Activated naive CD8-positive, alpha-beta T cell treated with anti-CD3 and anti-CD28 coated beads, Interleukin-2, amount 10 ng/mL, durations not matched to agents 7 days and 5 days (primary cell): ENCODE measurements at regions not wholly inside any gene's neighbourhood (a gene's known extent, or its start where the extent isn't known, plus 50 kb on each side); places are given as distances from the start of the nearest gene placed in this dataset.

Experiments
- ATAC-seq: fragments of 150-1000 bp; cut with Tn5 transposase; one replicate; pipeline ENCODE4 v1.10.0; 2021; ENCODE audit warnings: low read depth, moderate library complexity
- POLR2A ChIA-PET: fragments of 350-600 bp; sonication (Branson Sonifier 250); formaldehyde crosslinking; loops from one replicate; lab custom pipeline; 2021; ENCODE audit warnings: antibody characterized with exemption; lab: Charles Lee
- DNase-seq: peaks from one replicate; pipeline ENCODE4 v3.0.0; 2021
- H3K27ac Mint-ChIP-seq: one replicate; pipeline ENCODE4 v1.8.0; 2022; ENCODE audit warnings: mild to moderate bottlenecking, mixed read lengths
- H3K27me3 Mint-ChIP-seq: one replicate; pipeline ENCODE4 v1.8.0; 2022; ENCODE audit warnings: mild to moderate bottlenecking, moderate library complexity, mixed read lengths
- H3K36me3 Mint-ChIP-seq: one replicate; pipeline ENCODE4 v1.8.0; 2021; ENCODE audit warnings: mild to moderate bottlenecking, mixed read lengths
- H3K4me1 Mint-ChIP-seq: one replicate; pipeline ENCODE4 v1.8.0; 2021; ENCODE audit warnings: mixed read lengths
- H3K4me3 Mint-ChIP-seq: one replicate; pipeline ENCODE4 v1.8.0; 2022; ENCODE audit warnings: mild to moderate bottlenecking, moderate library complexity, mixed read lengths
- H3K9me3 Mint-ChIP-seq: one replicate; pipeline ENCODE4 v1.8.0; 2021; ENCODE audit warnings: mixed read lengths

DNA sequence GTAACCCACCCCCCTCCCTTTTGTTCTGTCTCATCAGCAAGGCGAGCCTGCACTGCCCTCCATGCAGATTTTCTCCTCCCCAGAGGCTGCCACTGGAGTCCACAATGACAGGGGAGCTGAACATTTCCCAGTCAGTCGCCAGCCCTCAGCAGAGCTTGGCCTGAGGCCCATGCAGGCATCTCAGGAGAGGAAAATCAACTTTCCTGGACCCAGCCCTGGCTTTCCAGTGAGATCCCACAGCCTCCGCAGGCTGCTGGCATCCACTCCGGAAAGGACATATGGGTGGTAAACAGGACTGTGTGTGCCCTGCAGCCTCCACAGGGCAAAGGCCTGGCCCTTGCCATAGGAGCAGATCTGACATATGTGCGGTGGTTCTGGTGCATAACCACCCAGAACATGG, 253.8 kb downstream of the TNS1 start:
- POLR2A ChIA-PET = no interaction called here
- no peaks in the 10 kb centered on the region for H3K27me3 Mint-ChIP-seq
- H3K27ac Mint-ChIP-seq = no peak overlapping the region
- no peaks in the 10 kb centered on the region for H3K9me3 Mint-ChIP-seq
- peaks cover 2% of the 10 kb centered on the region for H3K36me3 Mint-ChIP-seq
- H3K4me3 Mint-ChIP-seq = no peak overlapping the region
- ATAC-seq (no peak), DNase-seq (no peak)
- H3K4me1 Mint-ChIP-seq = no peaks in the 10 kb centered on the region

- Mint-ChIP-seq H3K27me3 (no peaks in the 10 kb centered on the region), H3K27ac (no peak overlapping the region), H3K4me3 (no peak overlapping the region), H3K9me3 (no peaks in the 10 kb centered on the region), H3K4me1 (peaks cover 2% of the 10 kb centered on the region), H3K36me3 (peaks cover 4% of the 10 kb centered on the region)
- DNase-seq (no peak), ATAC-seq (no peak)
- POLR2A ChIA-PET = no interaction called here
Observed at GRCh38 chr2:217746808-217747207, 256.0 kb downstream of the TNS1 start.

- H3K4me1 Mint-ChIP-seq = peaks cover 2% of the 10 kb centered on the region
- no peaks in the 10 kb centered on the region for H3K9me3 Mint-ChIP-seq
- DNase-seq (no peak), ATAC-seq (no peak)
- no peak overlapping the region for H3K27ac Mint-ChIP-seq
- H3K4me3 Mint-ChIP-seq = no peak overlapping the region
- peaks cover 4% of the 10 kb centered on the region for H3K36me3 Mint-ChIP-seq
- POLR2A ChIA-PET = no interaction called here
- H3K27me3 Mint-ChIP-seq = peaks cover 2% of the 10 kb centered on the region
Observed at GRCh38 chr2:217743966-217744761, 258.6 kb downstream of the TNS1 start.

GRCh38 chr2:217743407-217743806, 259.4 kb downstream of the TNS1 start:
- POLR2A ChIA-PET = no interaction called here
- DNase-seq = no peak
- H3K27me3 Mint-ChIP-seq = peaks cover 2% of the 10 kb centered on the region
- peaks cover 2% of the 10 kb centered on the region for H3K4me1 Mint-ChIP-seq
- no peak overlapping the region for H3K27ac Mint-ChIP-seq
- H3K4me3 Mint-ChIP-seq = no peak overlapping the region
- no peaks in the 10 kb centered on the region for H3K9me3 Mint-ChIP-seq
- H3K36me3 Mint-ChIP-seq = peaks cover 4% of the 10 kb centered on the region
- ATAC-seq = no peak

DNA sequence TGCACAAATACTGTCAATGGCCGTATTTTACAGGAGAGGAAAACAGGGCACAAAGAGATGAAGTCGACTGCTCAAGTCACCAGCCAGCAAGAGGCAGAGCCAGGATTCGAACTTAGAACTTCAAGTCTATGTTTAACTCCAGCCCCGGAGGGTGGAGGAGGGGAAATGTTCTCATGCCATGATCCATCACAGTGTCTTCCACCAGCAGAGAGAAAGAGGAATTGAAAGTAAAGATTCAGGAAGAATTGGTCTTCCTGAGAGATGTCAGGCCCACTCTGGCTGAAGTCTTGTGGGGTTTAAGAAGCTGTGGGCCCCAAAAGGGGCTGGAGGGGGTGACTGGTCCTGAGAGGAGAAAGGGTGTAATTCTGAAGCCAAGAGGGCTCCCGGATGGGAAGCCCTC, 260.0 kb downstream of the TNS1 start:
- Mint-ChIP-seq H3K4me1 (peaks cover 2% of the 10 kb centered on the region), H3K4me3 (no peak overlapping the region), H3K27ac (no peak overlapping the region), H3K27me3 (peaks cover 2% of the 10 kb centered on the region), H3K9me3 (no peaks in the 10 kb centered on the region), H3K36me3 (peaks cover 4% of the 10 kb centered on the region)
- DNase-seq = no peak
- POLR2A ChIA-PET = no interaction called here
- ATAC-seq = no peak

GRCh38 chr2:217742276-217742675, 260.5 kb downstream of the TNS1 start:
- peaks cover 3% of the 10 kb centered on the region for H3K4me1 Mint-ChIP-seq
- peaks cover 4% of the 10 kb centered on the region for H3K36me3 Mint-ChIP-seq
- POLR2A ChIA-PET = no interaction called here
- no peak for ATAC-seq
- peaks cover 2% of the 10 kb centered on the region for H3K27me3 Mint-ChIP-seq
- no peaks in the 10 kb centered on the region for H3K9me3 Mint-ChIP-seq
- no peak overlapping the region for H3K27ac Mint-ChIP-seq
- DNase-seq = no peak
- no peak overlapping the region for H3K4me3 Mint-ChIP-seq

- POLR2A ChIA-PET = no interaction called here
- Mint-ChIP-seq H3K36me3 (peaks cover 4% of the 10 kb centered on the region), H3K9me3 (no peaks in the 10 kb centered on the region), H3K4me1 (peaks cover 6% of the 10 kb centered on the region), H3K27ac (no peak overlapping the region), H3K27me3 (peaks cover 2% of the 10 kb centered on the region), H3K4me3 (no peak overlapping the region)
- ATAC-seq (no peak), DNase-seq (no peak)
Observed at GRCh38 chr2:217741381-217741955, 261.3 kb downstream of the TNS1 start.

- peaks cover 4% of the 10 kb centered on the region for H3K36me3 Mint-ChIP-seq
Observed at GRCh38 chr2:217740756-217741155, 262.0 kb downstream of the TNS1 start.

GRCh38 chr2:217740178-217740577, 262.6 kb downstream of the TNS1 start:
- POLR2A ChIA-PET = no interaction called here
- Mint-ChIP-seq H3K36me3 (peaks cover 4% of the 10 kb centered on the region), H3K27ac (no peak overlapping the region), H3K4me1 (peaks cover 10% of the 10 kb centered on the region), H3K4me3 (no peak overlapping the region), H3K27me3 (peaks cover 2% of the 10 kb centered on the region), H3K9me3 (no peaks in the 10 kb centered on the region)
- no peak for ATAC-seq
- no peak for DNase-seq

More at GRCh38 chr2:217740756-217741155, 262.0 kb downstream of the TNS1 start:
- ATAC-seq (no peak), DNase-seq (no peak)
- Mint-ChIP-seq H3K4me3 (no peak overlapping the region), H3K27ac (no peak overlapping the region), H3K9me3 (no peaks in the 10 kb centered on the region), H3K4me1 (peaks cover 6% of the 10 kb centered on the region), H3K27me3 (peaks cover 2% of the 10 kb centered on the region)
- POLR2A ChIA-PET = no interaction called here

GRCh38 chr2:217739741-217740140, 263.1 kb downstream of the TNS1 start:
- POLR2A ChIA-PET = no interaction called here
- Mint-ChIP-seq H3K27me3 (peaks cover 2% of the 10 kb centered on the region), H3K27ac (no peak overlapping the region), H3K36me3 (peaks cover 4% of the 10 kb centered on the region), H3K4me1 (peaks cover 14% of the 10 kb centered on the region), H3K9me3 (no peaks in the 10 kb centered on the region), H3K4me3 (no peak overlapping the region)
- ATAC-seq (no peak), DNase-seq (no peak)

- Mint-ChIP-seq H3K4me3 (no peak overlapping the region), H3K4me1 (peaks cover 19% of the 10 kb centered on the region), H3K9me3 (no peaks in the 10 kb centered on the region), H3K27ac (no peak overlapping the region), H3K36me3 (peaks cover 5% of the 10 kb centered on the region), H3K27me3 (peaks cover 2% of the 10 kb centered on the region)
- POLR2A ChIA-PET = no interaction called here
- DNase-seq (no peak), ATAC-seq (no peak)
Observed at GRCh38 chr2:217738061-217738460, 264.7 kb downstream of the TNS1 start.

DNA sequence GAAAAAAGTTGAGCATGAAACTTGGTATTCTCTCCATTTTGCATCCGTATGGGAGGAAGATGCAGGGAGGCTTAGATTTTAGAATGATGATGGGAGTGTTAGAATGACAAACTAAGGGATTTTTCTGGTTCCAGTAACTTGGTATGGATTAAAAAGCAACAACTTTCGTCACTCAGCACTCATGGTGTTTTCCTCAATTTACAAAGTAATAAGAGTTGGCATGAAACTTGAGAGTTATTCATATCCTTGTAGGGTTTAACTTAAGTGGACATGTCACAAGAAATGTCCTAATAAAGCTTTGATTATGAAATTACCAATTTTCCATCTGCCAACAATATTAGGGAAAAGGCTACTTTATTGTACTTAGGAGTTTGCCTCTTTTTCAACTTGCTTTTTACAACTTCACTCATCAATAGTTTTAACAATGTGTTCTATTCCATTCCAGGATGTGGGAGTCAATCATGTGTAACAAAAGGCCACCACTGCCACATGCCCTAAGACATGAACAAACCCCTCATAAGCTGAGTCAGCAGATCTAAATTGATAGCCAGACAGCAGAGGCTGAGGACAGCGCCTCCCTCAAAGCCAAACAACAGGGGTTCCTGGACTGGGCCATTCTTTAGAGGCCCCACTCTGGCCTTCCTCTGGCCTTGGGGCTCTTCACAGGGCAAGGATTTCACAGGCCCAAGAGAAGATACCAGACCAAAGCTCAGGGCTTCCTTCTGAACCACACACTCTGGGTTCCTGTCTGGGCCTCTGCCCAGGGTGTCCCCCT, 265.8 kb downstream of the TNS1 start:
- Mint-ChIP-seq H3K27ac (no peak overlapping the region), H3K36me3 (peaks cover 5% of the 10 kb centered on the region), H3K27me3 (peaks cover 2% of the 10 kb centered on the region), H3K4me3 (no peak overlapping the region), H3K9me3 (no peaks in the 10 kb centered on the region), H3K4me1 (peaks cover 23% of the 10 kb centered on the region)
- POLR2A ChIA-PET = no interaction called here
- ATAC-seq = no peak
- no peak for DNase-seq

GRCh38 chr2:217735899-217736298, 266.9 kb downstream of the TNS1 start:
- H3K4me3 Mint-ChIP-seq = no peak overlapping the region
- peak overlapping the region; percentile 75 for H3K27ac Mint-ChIP-seq
- no peak for ATAC-seq
- peaks cover 5% of the 10 kb centered on the region for H3K36me3 Mint-ChIP-seq
- no peaks in the 10 kb centered on the region for H3K9me3 Mint-ChIP-seq
- H3K4me1 Mint-ChIP-seq = peaks cover 23% of the 10 kb centered on the region
- POLR2A ChIA-PET = no interaction called here
- no peak for DNase-seq
- peaks cover 2% of the 10 kb centered on the region for H3K27me3 Mint-ChIP-seq
